OCI-LY1 (cell line): ENCODE measurements at regions not wholly inside any gene's neighbourhood (a gene's known extent, or its start where the extent isn't known, plus 50 kb on each side); places are given as distances from the start of the nearest gene placed in this dataset.

ENCODE experiments used
- CTCF ChIP-seq: fragments of 200-600 bp; sonication (generic), shearing (Covaris generic); IDR thresholded peaks from 2 replicates; pipeline ENCODE4 v1.5.1; 2017; ENCODE audit warnings: mild to moderate bottlenecking, antibody characterized with exemption, low read length, moderate library complexity, mixed read lengths
- EZH2 ChIP-seq: fragments of 200-600 bp; sonication (generic), shearing (Covaris generic); IDR thresholded peaks from 2 replicates; pipeline ENCODE4 v1.8.0; 2017; ENCODE audit warnings: borderline replicate concordance, mixed run types, mild to moderate bottlenecking, antibody characterized with exemption, low read length, moderate library complexity, mixed read lengths

- TF ChIP-seq CTCF (no peak), EZH2 (no peak)
These were observed 1116.9 kb upstream of the CNTNAP5 start for GRCh38 chr2:122908159-122908558.
